SU-DHL-6 (cell line): ENCODE measurements at regions not wholly inside any gene's neighbourhood (a gene's known extent, or its start where the extent isn't known, plus 50 kb on each side); places are given as distances from the start of the nearest gene placed in this dataset.

Experiments used
- H2AFZ ChIP-seq: fragments of 200-600 bp; sonication (generic); 2 replicates; pipeline ENCODE4 v1.6.1; 2014; ENCODE audit warnings: low read depth, mild to moderate bottlenecking, moderate library complexity, mixed read lengths, antibody characterized with exemption, low read length; ENCODE audit not compliant: severe bottlenecking
- H3F3A ChIP-seq: fragments of 200-600 bp; shearing (Covaris generic); 2 replicates; pipeline ENCODE4 v1.6.0; 2016; ENCODE audit warnings: antibody characterized with exemption, mild to moderate bottlenecking; ENCODE audit not compliant: insufficient read depth
- H3K27ac ChIP-seq: fragments of 200-600 bp; sonication (generic); 2 replicates; pipeline ENCODE4 v1.5.1; 2016; ENCODE audit warnings: low read depth, mild to moderate bottlenecking, low read length, moderate library complexity, mixed read lengths
- H3K27me3 ChIP-seq: fragments of 200-600 bp; sonication (generic), shearing (Covaris generic); 2 replicates; pipeline ENCODE4 v1.6.0; 2014; ENCODE audit warnings: mild to moderate bottlenecking, low read length
- H3K36me3 ChIP-seq: fragments of 200-600 bp; sonication (generic); 2 replicates; pipeline ENCODE4 v1.6.1; 2014; ENCODE audit warnings: mild to moderate bottlenecking, low read length, mixed read lengths
- H3K4me2 ChIP-seq: fragments of 300-600, 200-600 bp; shearing (Covaris generic), sonication (generic); 2 replicates; pipeline ENCODE4 v1.6.0; 2014; ENCODE audit warnings: low read length, low read depth, mild to moderate bottlenecking; ENCODE audit not compliant: poor library complexity, severe bottlenecking
- H3K4me3 ChIP-seq: fragments of 200-600 bp; sonication (generic); 2 replicates; pipeline ENCODE4 v1.5.1; 2014; ENCODE audit warnings: antibody characterized with exemption, low read length, mild to moderate bottlenecking, mixed read lengths; ENCODE audit not compliant: insufficient read depth, poor library complexity, severe bottlenecking
- H3K79me2 ChIP-seq: fragments of 200-600 bp; sonication (generic); 2 replicates; pipeline ENCODE4 v1.6.1; 2014; ENCODE audit warnings: mild to moderate bottlenecking, low read length, moderate library complexity; ENCODE audit not compliant: insufficient read depth
- H3K9ac ChIP-seq: fragments of 200-600 bp; sonication (generic); 2 replicates; pipeline ENCODE4 v1.7.0; 2014; ENCODE audit warnings: mild to moderate bottlenecking, low read length
- H3K9me2 ChIP-seq: fragments of 200-600 bp; sonication (generic); replicated peaks from 2 replicates; pipeline ENCODE4 v1.6.1; 2014; ENCODE audit warnings: low read length; ENCODE audit not compliant: insufficient read depth
- H3K9me3 ChIP-seq: fragments of 200-600 bp; sonication (generic); 2 replicates; pipeline ENCODE4 v1.6.1; 2014; ENCODE audit warnings: low read length, mixed read lengths; ENCODE audit not compliant: insufficient read depth
- H4K20me1 ChIP-seq: fragments of 200-600 bp; sonication (generic); 2 replicates; pipeline ENCODE4 v1.6.1; 2014; ENCODE audit warnings: low read depth, mild to moderate bottlenecking, antibody characterized with exemption, low read length, moderate library complexity, mixed read lengths
- EZH2phosphoT487 ChIP-seq: fragments of 200-600 bp; sonication (generic), shearing (Covaris generic); conservative IDR thresholded peaks from 2 replicates; pipeline ENCODE4 v1.6.1; 2018; ENCODE audit warnings: mild to moderate bottlenecking, antibody characterized with exemption, low read length, moderate library complexity, mixed read lengths
- TF ChIP-seq, protein P1 (sequence below): fragments of 200-600 bp; sonication (generic); IDR thresholded peaks from one replicate; pipeline ENCODE4 v1.5.1; 2017; ENCODE audit warnings: antibody characterized with exemption, mild to moderate bottlenecking, low read length, moderate library complexity; ENCODE audit not compliant: insufficient read depth, poor library complexity, severe bottlenecking

GRCh38 chr6:44655412-44656342 lies 268.2 kb downstream of the CDC5L start:
- H3K27me3 ChIP-seq = 0 out of 2 replicates have a peak, but pooled peaks cover 4% of the 10 kb centered on the region
- no peaks in the 10 kb centered on the region for H3F3A ChIP-seq
- H3K79me2 ChIP-seq = no peaks in the 10 kb centered on the region
- H3K4me2 ChIP-seq = no peak overlapping the region
- no peak for TF ChIP-seq EZH2phosphoT487
- TF ChIP-seq, protein P1, sequence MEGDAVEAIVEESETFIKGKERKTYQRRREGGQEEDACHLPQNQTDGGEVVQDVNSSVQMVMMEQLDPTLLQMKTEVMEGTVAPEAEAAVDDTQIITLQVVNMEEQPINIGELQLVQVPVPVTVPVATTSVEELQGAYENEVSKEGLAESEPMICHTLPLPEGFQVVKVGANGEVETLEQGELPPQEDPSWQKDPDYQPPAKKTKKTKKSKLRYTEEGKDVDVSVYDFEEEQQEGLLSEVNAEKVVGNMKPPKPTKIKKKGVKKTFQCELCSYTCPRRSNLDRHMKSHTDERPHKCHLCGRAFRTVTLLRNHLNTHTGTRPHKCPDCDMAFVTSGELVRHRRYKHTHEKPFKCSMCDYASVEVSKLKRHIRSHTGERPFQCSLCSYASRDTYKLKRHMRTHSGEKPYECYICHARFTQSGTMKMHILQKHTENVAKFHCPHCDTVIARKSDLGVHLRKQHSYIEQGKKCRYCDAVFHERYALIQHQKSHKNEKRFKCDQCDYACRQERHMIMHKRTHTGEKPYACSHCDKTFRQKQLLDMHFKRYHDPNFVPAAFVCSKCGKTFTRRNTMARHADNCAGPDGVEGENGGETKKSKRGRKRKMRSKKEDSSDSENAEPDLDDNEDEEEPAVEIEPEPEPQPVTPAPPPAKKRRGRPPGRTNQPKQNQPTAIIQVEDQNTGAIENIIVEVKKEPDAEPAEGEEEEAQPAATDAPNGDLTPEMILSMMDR = peak; percentile 100
- H2AFZ ChIP-seq = no peak overlapping the region
- no peaks in the 10 kb centered on the region for H3K9me3 ChIP-seq
- H3K36me3 ChIP-seq = no peaks in the 10 kb centered on the region
- no peaks in the 10 kb centered on the region for H3K9me2 ChIP-seq
- no peak overlapping the region for H3K9ac ChIP-seq
- H4K20me1 ChIP-seq = no peaks in the 10 kb centered on the region
- no peak overlapping the region for H3K4me3 ChIP-seq
- no peak overlapping the region for H3K27ac ChIP-seq

- Histone ChIP-seq H3K27me3 (0 out of 2 replicates have a peak, but pooled peaks cover 4% of the 10 kb centered on the region), H3F3A (no peaks in the 10 kb centered on the region), H4K20me1 (no peaks in the 10 kb centered on the region), H2AFZ (no peak overlapping the region), H3K9me2 (no peaks in the 10 kb centered on the region), H3K9ac (no peak overlapping the region), H3K27ac (no peak overlapping the region), H3K9me3 (no peaks in the 10 kb centered on the region), H3K79me2 (no peaks in the 10 kb centered on the region), H3K4me2 (no peak overlapping the region), H3K36me3 (no peaks in the 10 kb centered on the region), H3K4me3 (no peak overlapping the region)
- no peak for TF ChIP-seq EZH2phosphoT487
- TF ChIP-seq, protein P1 = no peak
Observed at GRCh38 chr6:44656691-44657090, 269.2 kb downstream of the CDC5L start.

GRCh38 chr6:44657206-44657819 lies 269.8 kb downstream of the CDC5L start:
- no peak overlapping the region for H3K9ac ChIP-seq
- H4K20me1 ChIP-seq = no peaks in the 10 kb centered on the region
- H3K4me2 ChIP-seq = no peak overlapping the region
- H3K9me2 ChIP-seq = no peaks in the 10 kb centered on the region
- no peak overlapping the region for H3K4me3 ChIP-seq
- H3F3A ChIP-seq = no peaks in the 10 kb centered on the region
- no peaks in the 10 kb centered on the region for H3K79me2 ChIP-seq
- TF ChIP-seq EZH2phosphoT487 = no peak
- TF ChIP-seq, protein P1 = no peak
- H3K36me3 ChIP-seq = no peaks in the 10 kb centered on the region
- no peak overlapping the region for H2AFZ ChIP-seq
- 0 out of 2 replicates have a peak, but pooled peaks cover 4% of the 10 kb centered on the region for H3K27me3 ChIP-seq
- no peak overlapping the region for H3K27ac ChIP-seq
- no peaks in the 10 kb centered on the region for H3K9me3 ChIP-seq
